ENCODE measurements at regions not wholly inside any gene's neighbourhood (a gene's known extent, or its start where the extent isn't known, plus 50 kb on each side); places are given as distances from the start of the nearest gene placed in this dataset.

DNA sequence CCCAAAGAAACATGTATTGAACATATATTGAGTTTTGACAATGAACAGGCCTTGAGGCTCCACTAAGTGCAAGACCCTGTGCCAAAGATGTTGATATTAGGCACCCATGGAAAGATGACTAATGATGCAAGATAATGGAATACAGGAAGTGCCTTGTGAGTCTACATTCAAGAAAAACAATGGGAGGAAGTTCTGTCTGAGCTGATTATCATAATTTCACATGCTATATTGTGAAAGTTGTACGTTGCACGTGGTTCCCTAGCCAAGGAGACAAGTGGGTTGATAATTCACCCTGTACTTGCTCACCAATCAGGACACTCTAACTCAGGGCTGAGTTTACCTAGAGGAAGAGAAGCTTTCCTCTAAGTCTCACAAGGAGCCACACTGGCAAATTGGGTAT lies 186.9 kb upstream of the STAC start:
- Histone ChIP-seq H3K9me3 (ENCODE audit: control insufficient read depth, insufficient read depth, low read depth, low read length) (no peaks in the 10 kb centered on the region), H3K4me3 (replicated peaks in 1 of 4; ENCODE audit: control extremely low read depth in 1 of 4, insufficient read depth in 1 of 4, low read depth in 3 of 4, low read length in 4 of 4) (no peak overlapping the region), H4K20me1 (ENCODE audit: control insufficient read depth, extremely low read depth, insufficient read depth, low read length) (no peaks in the 10 kb centered on the region), H3K27me3 (ENCODE audit: control insufficient read depth, insufficient read depth, low read length) (no peaks in the 10 kb centered on the region), H3K9ac (ENCODE audit: insufficient read depth, low read length) (no peak overlapping the region), H2AFZ (ENCODE audit: low read length) (no peak overlapping the region), H3K27ac (ENCODE audit: insufficient read depth, low read length) (no peak overlapping the region), H3K4me2 (ENCODE audit: extremely low read depth, insufficient read depth, low read length) (no peak overlapping the region), H3K79me2 (ENCODE audit: control insufficient read depth, insufficient read depth, low read length) (no peaks in the 10 kb centered on the region), H3K4me1 (ENCODE audit: control insufficient read depth, extremely low read depth, insufficient read depth, low read length) (no peaks in the 10 kb centered on the region), H3K36me3 (ENCODE audit: control insufficient read depth, insufficient read depth, low read length) (no peaks in the 10 kb centered on the region)
- DNase-seq (ENCODE audit: low read depth in 2 of 2), result peak in 1 of 2 donors; percentile 11
- no peak for TF ChIP-seq EZH2 (IDR thresholded peaks at IDR 0.05; ENCODE audit: low read length, missing control alignments)
- TF ChIP-seq, protein P1, sequence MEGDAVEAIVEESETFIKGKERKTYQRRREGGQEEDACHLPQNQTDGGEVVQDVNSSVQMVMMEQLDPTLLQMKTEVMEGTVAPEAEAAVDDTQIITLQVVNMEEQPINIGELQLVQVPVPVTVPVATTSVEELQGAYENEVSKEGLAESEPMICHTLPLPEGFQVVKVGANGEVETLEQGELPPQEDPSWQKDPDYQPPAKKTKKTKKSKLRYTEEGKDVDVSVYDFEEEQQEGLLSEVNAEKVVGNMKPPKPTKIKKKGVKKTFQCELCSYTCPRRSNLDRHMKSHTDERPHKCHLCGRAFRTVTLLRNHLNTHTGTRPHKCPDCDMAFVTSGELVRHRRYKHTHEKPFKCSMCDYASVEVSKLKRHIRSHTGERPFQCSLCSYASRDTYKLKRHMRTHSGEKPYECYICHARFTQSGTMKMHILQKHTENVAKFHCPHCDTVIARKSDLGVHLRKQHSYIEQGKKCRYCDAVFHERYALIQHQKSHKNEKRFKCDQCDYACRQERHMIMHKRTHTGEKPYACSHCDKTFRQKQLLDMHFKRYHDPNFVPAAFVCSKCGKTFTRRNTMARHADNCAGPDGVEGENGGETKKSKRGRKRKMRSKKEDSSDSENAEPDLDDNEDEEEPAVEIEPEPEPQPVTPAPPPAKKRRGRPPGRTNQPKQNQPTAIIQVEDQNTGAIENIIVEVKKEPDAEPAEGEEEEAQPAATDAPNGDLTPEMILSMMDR (conservative IDR thresholded peaks at IDR 0.05 in 1 of 2, IDR thresholded peaks at IDR 0.05 in 1 of 2; ENCODE audit: low read depth in 1 of 2, low read length in 2 of 2), result no peak

DNA sequence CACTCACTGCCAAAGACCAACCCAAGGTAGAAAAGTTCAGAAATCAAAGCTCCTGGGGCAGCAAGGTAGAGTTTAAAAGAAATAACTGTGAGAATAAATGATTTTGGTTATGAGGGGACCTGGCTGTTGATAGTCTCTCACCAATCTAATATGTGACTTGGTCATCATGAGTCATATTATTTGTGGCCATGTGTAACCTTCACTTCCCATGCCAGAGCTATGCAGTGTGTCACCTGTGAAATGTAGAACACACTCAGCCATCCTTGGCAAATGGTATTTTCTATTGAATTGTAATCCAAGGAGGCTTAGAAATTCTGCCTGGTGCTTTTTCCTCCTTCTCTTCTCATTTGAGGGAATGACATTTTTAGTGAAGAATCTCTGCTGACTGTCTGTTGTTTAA lies 184.2 kb upstream of the STAC start:
- Histone ChIP-seq H3K79me2 (ENCODE audit: control insufficient read depth, insufficient read depth, low read length) (no peaks in the 10 kb centered on the region), H3K27ac (ENCODE audit: insufficient read depth, low read length) (no peak overlapping the region), H3K9me3 (ENCODE audit: control insufficient read depth, insufficient read depth, low read depth, low read length) (no peaks in the 10 kb centered on the region), H3K36me3 (ENCODE audit: control insufficient read depth, insufficient read depth, low read length) (no peaks in the 10 kb centered on the region), H2AFZ (ENCODE audit: low read length) (no peak overlapping the region), H4K20me1 (ENCODE audit: control insufficient read depth, extremely low read depth, insufficient read depth, low read length) (no peaks in the 10 kb centered on the region), H3K4me3 (replicated peaks in 1 of 4; ENCODE audit: control extremely low read depth in 1 of 4, insufficient read depth in 1 of 4, low read depth in 3 of 4, low read length in 4 of 4) (no peak overlapping the region), H3K4me1 (ENCODE audit: control insufficient read depth, extremely low read depth, insufficient read depth, low read length) (no peaks in the 10 kb centered on the region), H3K4me2 (ENCODE audit: extremely low read depth, insufficient read depth, low read length) (no peak overlapping the region), H3K9ac (ENCODE audit: insufficient read depth, low read length) (no peak overlapping the region), H3K27me3 (ENCODE audit: control insufficient read depth, insufficient read depth, low read length) (no peaks in the 10 kb centered on the region)
- TF ChIP-seq, protein P1 (conservative IDR thresholded peaks at IDR 0.05 in 1 of 2, IDR thresholded peaks at IDR 0.05 in 1 of 2; ENCODE audit: low read depth in 1 of 2, low read length in 2 of 2), result no peak
- DNase-seq (ENCODE audit: low read depth in 2 of 2), result peak in 1 of 2 donors; percentile 17

DNA sequence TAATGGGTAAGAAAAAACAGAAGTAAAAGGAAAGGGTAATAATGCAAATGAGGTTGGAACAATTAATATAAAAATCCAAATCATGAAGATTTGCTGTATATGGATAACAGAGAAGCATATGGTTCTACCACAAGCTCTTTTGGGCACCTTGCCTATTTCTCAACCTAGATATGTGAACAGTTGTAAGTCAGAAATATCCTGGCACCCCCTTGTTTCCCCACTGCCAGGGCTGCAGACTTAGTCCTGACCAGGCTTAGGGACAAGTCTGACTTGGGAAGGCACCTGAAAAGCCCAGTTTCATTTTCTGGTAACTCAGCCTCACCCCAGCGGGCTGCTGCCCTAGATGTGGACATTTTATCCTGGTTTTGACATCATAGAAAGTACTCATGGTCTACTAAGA lies 183.2 kb upstream of the STAC start:
- DNase-seq (ENCODE audit: low read depth in 2 of 2), result no peak

More for the DNA sequence above, 183.2 kb upstream of the STAC start:
- no peak overlapping the region for H3K27ac ChIP-seq (ENCODE audit: insufficient read depth, low read length)
- no peak overlapping the region for H2AFZ ChIP-seq (ENCODE audit: low read length)
- TF ChIP-seq EZH2 (IDR thresholded peaks at IDR 0.05; ENCODE audit: low read length, missing control alignments), result no peak
- TF ChIP-seq, protein P1 (conservative IDR thresholded peaks at IDR 0.05 in 1 of 2, IDR thresholded peaks at IDR 0.05 in 1 of 2; ENCODE audit: low read depth in 1 of 2, low read length in 2 of 2), result no peak
- H3K4me2 ChIP-seq (ENCODE audit: extremely low read depth, insufficient read depth, low read length), result no peak overlapping the region
- H3K79me2 ChIP-seq (ENCODE audit: control insufficient read depth, insufficient read depth, low read length), result no peaks in the 10 kb centered on the region
- H4K20me1 ChIP-seq (ENCODE audit: control insufficient read depth, extremely low read depth, insufficient read depth, low read length), result no peaks in the 10 kb centered on the region
- H3K4me1 ChIP-seq (ENCODE audit: control insufficient read depth, extremely low read depth, insufficient read depth, low read length), result no peaks in the 10 kb centered on the region
- H3K9ac ChIP-seq (ENCODE audit: insufficient read depth, low read length), result no peak overlapping the region
- no peaks in the 10 kb centered on the region for H3K36me3 ChIP-seq (ENCODE audit: control insufficient read depth, insufficient read depth, low read length)
- no peak overlapping the region for H3K4me3 ChIP-seq (replicated peaks in 1 of 4; ENCODE audit: control extremely low read depth in 1 of 4, insufficient read depth in 1 of 4, low read depth in 3 of 4, low read length in 4 of 4)
- no peaks in the 10 kb centered on the region for H3K9me3 ChIP-seq (ENCODE audit: control insufficient read depth, insufficient read depth, low read depth, low read length)
- no peaks in the 10 kb centered on the region for H3K27me3 ChIP-seq (ENCODE audit: control insufficient read depth, insufficient read depth, low read length)
